Spinal cord (tissue), 9 donors: ENCODE measurements at regions not wholly inside any gene's neighbourhood (a gene's known extent, or its start where the extent isn't known, plus 50 kb on each side); places are given as distances from the start of the nearest gene placed in this dataset.

Experiments
- DNase-seq, 6 donors: peaks; one replicate each; pipeline versions ENCODE4 v3.0.0 to v3.0.0-alpha.2; 2013 to 2015; ENCODE audit warnings: low spot score in 6 of 6, low read depth in 4 of 6
- H3K27ac ChIP-seq: one replicate; pipeline ENCODE4 v1.5.1; 2013; ENCODE audit warnings: low read depth, low read length, control low read depth
- H3K27me3 ChIP-seq: one replicate; pipeline ENCODE4 v1.6.1; 2013; ENCODE audit warnings: low read length; ENCODE audit not compliant: control insufficient read depth, insufficient read depth
- H3K36me3 ChIP-seq: one replicate; pipeline ENCODE4 v1.6.1; 2013; ENCODE audit warnings: low read length; ENCODE audit not compliant: control insufficient read depth, insufficient read depth
- H3K4me1 ChIP-seq: one replicate; pipeline ENCODE4 v1.6.1; 2013; ENCODE audit warnings: low read length; ENCODE audit not compliant: control insufficient read depth, insufficient read depth
- H3K4me3 ChIP-seq: one replicate; pipeline ENCODE4 v1.5.1; 2013; ENCODE audit warnings: low read depth, low read length, control low read depth
- H3K9me3 ChIP-seq: one replicate; pipeline ENCODE4 v1.6.1; 2013; ENCODE audit warnings: low read length; ENCODE audit not compliant: control insufficient read depth, insufficient read depth
- WGBS: methylation state at CpG from one replicate; pipeline ENCODE4 v1.1.5; 2013; ENCODE audit warnings: missing lambda C conversion rate; ENCODE audit not compliant: insufficient coverage; 5-methylcytosine and 5-hydroxymethylcytosine counted together
- donor health status: healthy.

- no peaks in the 10 kb centered on the region for H3K4me1 ChIP-seq
- H3K27me3 ChIP-seq: no peaks in the 10 kb centered on the region
- no peak overlapping the region for H3K4me3 ChIP-seq
- H3K27ac ChIP-seq: no peak overlapping the region
- H3K36me3 ChIP-seq: no peaks in the 10 kb centered on the region
- H3K9me3 ChIP-seq: no peaks in the 10 kb centered on the region
- WGBS: 100% methylated on average over 1 of the region's 1 CpG
- no peak for DNase-seq
Measured at GRCh38 chr13:75231235-75231634, 250.7 kb downstream of the TBC1D4 start.

GRCh38 chr13:75226733-75227435 lies 255.1 kb downstream of the TBC1D4 start:
- no peaks in the 10 kb centered on the region for H3K4me1 ChIP-seq
- no peak overlapping the region for H3K4me3 ChIP-seq
- no peaks in the 10 kb centered on the region for H3K27me3 ChIP-seq
- no peaks in the 10 kb centered on the region for H3K9me3 ChIP-seq
- H3K27ac ChIP-seq: no peak overlapping the region
- DNase-seq: no peak
- H3K36me3 ChIP-seq: no peaks in the 10 kb centered on the region
- 90% methylated on average over 2 of the region's 3 CpGs for WGBS

GRCh38 chr13:75226092-75226491 lies 255.9 kb downstream of the TBC1D4 start:
- Histone ChIP-seq H3K4me1 (no peaks in the 10 kb centered on the region), H3K27ac (no peak overlapping the region), H3K9me3 (no peaks in the 10 kb centered on the region), H3K36me3 (no peaks in the 10 kb centered on the region), H3K27me3 (no peaks in the 10 kb centered on the region), H3K4me3 (no peak overlapping the region)
- no peak for DNase-seq
- WGBS: 97% methylated on average over 9 of the region's 9 CpGs

GRCh38 chr13:75225288-75226032 lies 256.5 kb downstream of the TBC1D4 start:
- Histone ChIP-seq H3K36me3 (no peaks in the 10 kb centered on the region), H3K27ac (no peak overlapping the region), H3K4me3 (no peak overlapping the region), H3K4me1 (no peaks in the 10 kb centered on the region), H3K9me3 (no peaks in the 10 kb centered on the region), H3K27me3 (no peaks in the 10 kb centered on the region)
- no peak for DNase-seq
- 100% methylated on average over 1 of the region's 1 CpG for WGBS

- H3K4me1 ChIP-seq: peaks cover 8% of the 10 kb centered on the region
- no peaks in the 10 kb centered on the region for H3K9me3 ChIP-seq
- H3K4me3 ChIP-seq: no peak overlapping the region
- 88% methylated on average over 3 of the region's 6 CpGs for WGBS
- no peaks in the 10 kb centered on the region for H3K36me3 ChIP-seq
- no peak overlapping the region for H3K27ac ChIP-seq
- DNase-seq: no peak
- H3K27me3 ChIP-seq: no peaks in the 10 kb centered on the region
Measured at GRCh38 chr13:75224053-75224742, 257.8 kb downstream of the TBC1D4 start.

- H3K4me3 ChIP-seq: no peak overlapping the region
- H3K4me1 ChIP-seq: peaks cover 11% of the 10 kb centered on the region
- WGBS: 100% methylated on average over 1 of the region's 1 CpG
- H3K36me3 ChIP-seq: no peaks in the 10 kb centered on the region
- H3K9me3 ChIP-seq: no peaks in the 10 kb centered on the region
- no peak for DNase-seq
- H3K27me3 ChIP-seq: no peaks in the 10 kb centered on the region
- H3K27ac ChIP-seq: no peak overlapping the region
Measured at GRCh38 chr13:75222031-75222430, 259.9 kb downstream of the TBC1D4 start.

- H3K27ac ChIP-seq: no peak overlapping the region
- no peaks in the 10 kb centered on the region for H3K9me3 ChIP-seq
- WGBS: 100% methylated on average over 1 of the region's 5 CpGs
- peaks cover 11% of the 10 kb centered on the region for H3K4me1 ChIP-seq
- no peaks in the 10 kb centered on the region for H3K36me3 ChIP-seq
- DNase-seq: no peak
- H3K4me3 ChIP-seq: no peak overlapping the region
- no peaks in the 10 kb centered on the region for H3K27me3 ChIP-seq
Measured at GRCh38 chr13:75220861-75221260, 261.1 kb downstream of the TBC1D4 start.

- 93% methylated on average over 7 of the region's 8 CpGs for WGBS
- H3K4me1 ChIP-seq: peaks cover 11% of the 10 kb centered on the region
- H3K36me3 ChIP-seq: no peaks in the 10 kb centered on the region
- no peaks in the 10 kb centered on the region for H3K27me3 ChIP-seq
- no peaks in the 10 kb centered on the region for H3K9me3 ChIP-seq
- H3K4me3 ChIP-seq: no peak overlapping the region
- DNase-seq: no peak
- no peak overlapping the region for H3K27ac ChIP-seq
Measured at GRCh38 chr13:75220238-75220542, 261.8 kb downstream of the TBC1D4 start.

- WGBS: 7% methylated on average over 25 of the region's 31 CpGs
- H3K9me3 ChIP-seq: no peaks in the 10 kb centered on the region
- peak; percentile 67 to 96 (median 80) for DNase-seq
- H3K36me3 ChIP-seq: no peaks in the 10 kb centered on the region
- peak overlapping the region; percentile 49 for H3K27ac ChIP-seq
- H3K27me3 ChIP-seq: no peaks in the 10 kb centered on the region
- peak overlapping the region; percentile 47 for H3K4me3 ChIP-seq
- peaks cover 11% of the 10 kb centered on the region for H3K4me1 ChIP-seq
Measured at GRCh38 chr13:75219479-75220237, 262.3 kb downstream of the TBC1D4 start.
